Keratinocyte (primary cell): ENCODE measurements at regions not wholly inside any gene's neighbourhood (a gene's known extent, or its start where the extent isn't known, plus 50 kb on each side); places are given as distances from the start of the nearest gene placed in this dataset.

Experiments
- DNase-seq: peaks from one replicate; pipeline ENCODE4 v3.0.0-alpha.2; 2011; ENCODE audit warnings: low read depth, missing footprints, low spot score
- FAIRE-seq: peaks from 2 replicates; lab custom pipeline; 2011; peaks lifted over from hg19 to GRCh38; lab: Jason Lieb, UNC
- H2AFZ ChIP-seq: 2 replicates; pipeline ENCODE4 v1.6.0; 2012; ENCODE audit warnings: low read length, control low read depth, inconsistent platforms; ENCODE audit not compliant: control insufficient read depth
- H3K27ac ChIP-seq: 2 replicates; pipeline ENCODE4 v1.5.1; 2011; ENCODE audit warnings: low read length; ENCODE audit not compliant: control insufficient read depth, insufficient read depth
- H3K27me3 ChIP-seq: 3 replicates; pipeline ENCODE4 v1.6.0; 2011; ENCODE audit warnings: low read length; ENCODE audit not compliant: control insufficient read depth, insufficient read depth; ENCODE audit errors: extremely low read depth
- H3K36me3 ChIP-seq, 2 experiments: 2 replicates in 1 of 2; 3 replicates in 1 of 2; pipeline ENCODE4 v1.5.1; 2011; ENCODE audit warnings: low read length in 2 of 2, mild to moderate bottlenecking in 1 of 2; ENCODE audit not compliant: control insufficient read depth in 2 of 2, insufficient read depth in 2 of 2; ENCODE audit errors: extremely low read depth in 1 of 2
- H3K4me1 ChIP-seq: 3 replicates; pipeline ENCODE4 v1.5.1; 2011; ENCODE audit warnings: low read length; ENCODE audit not compliant: control insufficient read depth, insufficient read depth; ENCODE audit errors: extremely low read depth
- H3K4me2 ChIP-seq: 3 replicates; pipeline ENCODE4 v1.6.0; 2011; ENCODE audit warnings: low read depth, low read length; ENCODE audit not compliant: control insufficient read depth, insufficient read depth; ENCODE audit errors: extremely low read depth
- H3K4me3 ChIP-seq, 3 experiments: fragments of 200-600 bp in 1 of 3; sonication (generic) in 1 of 3; 2 replicates in 2 of 3; 3 replicates in 1 of 3; pipeline ENCODE4 v1.5.1; 2011 to 2016; ENCODE audit warnings: low read length in 3 of 3, mild to moderate bottlenecking in 3 of 3, control low read depth in 2 of 3, inconsistent platforms in 1 of 3, low read depth in 1 of 3, mixed read lengths in 1 of 3, mixed run types in 1 of 3, moderate library complexity in 1 of 3; ENCODE audit not compliant: control insufficient read depth in 2 of 3, insufficient read depth in 2 of 3; ENCODE audit errors: extremely low read depth in 1 of 3
- H3K79me2 ChIP-seq: 2 replicates; pipeline ENCODE4 v1.6.0; 2012; ENCODE audit warnings: low read length; ENCODE audit not compliant: control insufficient read depth, insufficient read depth
- H3K9ac ChIP-seq: 3 replicates; pipeline ENCODE4 v1.6.0; 2011; ENCODE audit warnings: low read length; ENCODE audit not compliant: control insufficient read depth, insufficient read depth; ENCODE audit errors: extremely low read depth
- H3K9me1 ChIP-seq: 3 replicates; pipeline ENCODE4 v1.6.0; 2011; ENCODE audit warnings: low read length; ENCODE audit not compliant: control insufficient read depth, insufficient read depth; ENCODE audit errors: extremely low read depth
- H3K9me3 ChIP-seq: 2 replicates; pipeline ENCODE4 v1.5.1; 2012; ENCODE audit warnings: low read depth, low read length; ENCODE audit not compliant: control insufficient read depth
- H4K20me1 ChIP-seq: 3 replicates; pipeline ENCODE4 v1.6.0; 2011; ENCODE audit warnings: low read length; ENCODE audit not compliant: control insufficient read depth, insufficient read depth; ENCODE audit errors: extremely low read depth
- CTCF ChIP-seq, 3 experiments: IDR thresholded peaks in 1 of 3; conservative IDR thresholded peaks in 1 of 3; optimal IDR thresholded peaks in 1 of 3; 2 replicates in 2 of 3; 3 replicates in 1 of 3; pipeline versions ENCODE3 to v1.5.1; 2011; ENCODE audit warnings: low read length in 3 of 3, mild to moderate bottlenecking in 3 of 3, moderate library complexity in 2 of 3, control low read depth in 1 of 3, inconsistent platforms in 1 of 3; ENCODE audit not compliant: insufficient read depth in 2 of 3; ENCODE audit errors: extremely low read depth in 1 of 3
- EZH2 ChIP-seq: IDR thresholded peaks from one replicate; pipeline ENCODE4 v1.6.1; 2012; ENCODE audit warnings: inconsistent platforms, mild to moderate bottlenecking, low read length, moderate library complexity
- dilution Hi-C: fragments of 300-500 bp; cut with MboI; formaldehyde crosslinking; loops from one replicate; pipeline ENCODE4 v1.7.0; 2020; ENCODE audit warnings: low sequenced_read_pairs; ENCODE audit not compliant: extremely low pct_ligation_motif_present

DNA sequence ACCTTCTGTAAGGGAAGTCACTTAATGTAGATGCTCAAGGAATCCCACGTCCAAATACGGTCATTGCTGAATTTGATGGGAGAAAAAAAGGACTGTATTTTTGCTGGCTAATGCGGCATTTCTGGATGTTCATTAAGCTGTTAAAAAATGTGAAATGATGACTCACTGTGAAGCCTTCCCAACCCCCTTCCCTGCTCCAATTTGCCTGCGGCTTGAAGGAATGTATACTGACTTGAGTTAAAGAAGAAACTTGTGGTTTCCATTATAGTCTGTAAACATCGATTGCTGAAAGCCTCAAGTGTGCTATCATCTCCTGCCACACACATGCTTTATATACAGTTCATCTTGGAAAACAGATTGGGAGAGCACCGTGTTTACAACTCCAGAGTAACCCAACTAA is 249.1 kb upstream of the JAG1 start:
- no peaks in the 10 kb centered on the region for H4K20me1 ChIP-seq
- no peaks in the 10 kb centered on the region for H3K9me3 ChIP-seq
- peak overlapping the region in 1 of 3 experiments; percentile 11 for H3K4me3 ChIP-seq
- H3K9ac ChIP-seq = no peak overlapping the region
- DNase-seq = no peak
- H3K27ac ChIP-seq = peak overlapping the region; percentile 65
- H3K36me3 ChIP-seq = no peaks in the 10 kb centered on the region
- H3K79me2 ChIP-seq = no peaks in the 10 kb centered on the region
- no peaks in the 10 kb centered on the region for H3K9me1 ChIP-seq
- peak overlapping the region; percentile 63 for H3K4me2 ChIP-seq
- no peak for TF ChIP-seq CTCF (optimal IDR thresholded peaks at IDR 0.05 in 1 of 3, IDR thresholded peaks at IDR 0.05 in 1 of 3, conservative IDR thresholded peaks at IDR 0.05 in 1 of 3; ENCODE audit: extremely low read depth in 1 of 3, insufficient read depth in 2 of 3, low read length in 3 of 3)
- no peak for TF ChIP-seq EZH2
- peaks cover 46% of the 10 kb centered on the region for H3K4me1 ChIP-seq
- peak; percentile 92 for FAIRE-seq
- H3K27me3 ChIP-seq = no peaks in the 10 kb centered on the region
- H2AFZ ChIP-seq = peak overlapping the region; percentile 14
- dilution Hi-C loops = no loop called here

GRCh38 chr20:10924644-10925201 is 250.9 kb upstream of the JAG1 start:
- H3K79me2 ChIP-seq = no peaks in the 10 kb centered on the region
- H3K27ac ChIP-seq = no peak overlapping the region
- H3K9me1 ChIP-seq = no peaks in the 10 kb centered on the region
- dilution Hi-C loops = no loop called here
- no peaks in the 10 kb centered on the region for H3K36me3 ChIP-seq
- H3K27me3 ChIP-seq = no peaks in the 10 kb centered on the region
- FAIRE-seq (peak; percentile 67), DNase-seq (no peak)
- TF ChIP-seq EZH2 (no peak), CTCF (optimal IDR thresholded peaks at IDR 0.05 in 1 of 3, IDR thresholded peaks at IDR 0.05 in 1 of 3, conservative IDR thresholded peaks at IDR 0.05 in 1 of 3; ENCODE audit: extremely low read depth in 1 of 3, insufficient read depth in 2 of 3, low read length in 3 of 3) (no peak)
- no peak overlapping the region for H2AFZ ChIP-seq
- H3K4me2 ChIP-seq = no peak overlapping the region
- no peaks in the 10 kb centered on the region for H4K20me1 ChIP-seq
- H3K9me3 ChIP-seq = no peaks in the 10 kb centered on the region
- H3K4me3 ChIP-seq = no peak overlapping the region
- H3K9ac ChIP-seq = no peak overlapping the region
- peaks cover 41% of the 10 kb centered on the region for H3K4me1 ChIP-seq
